SK-N-SH (cell line): ENCODE measurements at regions not wholly inside any gene's neighbourhood (a gene's known extent, or its start where the extent isn't known, plus 50 kb on each side); places are given as distances from the start of the nearest gene placed in this dataset.

Source experiments
- CTCF ChIA-PET: fragments of 300-600, 350-600 bp; formaldehyde crosslinking; extraction: SDS; loops from one replicate; lab custom pipeline; 2021; lab: Yijun Ruan, JAX
- POLR2A ChIA-PET: fragments of 350-600 bp; sonication (Branson Sonifier 250); formaldehyde crosslinking; extraction: SDS; loops from one replicate; lab custom pipeline; 2020; ENCODE audit warnings: antibody characterized with exemption, inconsistent platforms; lab: Yijun Ruan, JAX
- DNase-seq: peaks from one replicate; pipeline ENCODE4 v3.0.0; 2012
- H2AFZ ChIP-seq: fragments of 200-600 bp; sonication (generic); 2 replicates; pipeline ENCODE4 v1.8.1; 2016; ENCODE audit warnings: antibody characterized with exemption, mild to moderate bottlenecking, low read depth
- H3F3A ChIP-seq: fragments of 200-600 bp; sonication (generic); replicated peaks from 2 replicates; pipeline ENCODE3; 2016; ENCODE audit warnings: antibody characterized with exemption, mild to moderate bottlenecking; ENCODE audit not compliant: insufficient read depth
- H3K27ac ChIP-seq, 2 experiments: fragments of 200-500 bp in 1 of 2; fragments of 200-600 bp in 1 of 2; sonication (Bioruptor generic) in 1 of 2; sonication (generic), shearing (Covaris generic) in 1 of 2; 2 replicates each; pipeline versions ENCODE4 v1.5.1 to v1.6.1; 2014 to 2016; ENCODE audit warnings: low read depth in 2 of 2, inconsistent platforms in 1 of 2, low read length in 1 of 2, mild to moderate bottlenecking in 1 of 2, mixed read lengths in 1 of 2
- H3K27me3 ChIP-seq: fragments of 200-600 bp; sonication (generic), shearing (Covaris generic); 2 replicates; pipeline ENCODE4 v1.6.1; 2016; ENCODE audit warnings: mixed run types; ENCODE audit not compliant: insufficient read depth
- H3K36me3 ChIP-seq, 2 experiments: fragments of 200-500 bp in 1 of 2; fragments of 200-600 bp in 1 of 2; sonication (Bioruptor generic) in 1 of 2; sonication (generic) in 1 of 2; replicated peaks in 1 of 2; 2 replicates each; pipeline versions ENCODE3 to v1.5.1; 2014 to 2016; ENCODE audit warnings: low read length in 1 of 2, mild to moderate bottlenecking in 1 of 2; ENCODE audit not compliant: insufficient read depth in 2 of 2, control insufficient read depth in 1 of 2
- H3K4me1 ChIP-seq, 2 experiments: fragments of 200-500 bp in 1 of 2; fragments of 200-600 bp in 1 of 2; sonication (Bioruptor generic) in 1 of 2; sonication (generic), shearing (Covaris generic) in 1 of 2; 2 replicates each; pipeline versions ENCODE4 v1.5.1 to v1.6.1; 2014 to 2016; ENCODE audit warnings: low read depth in 1 of 2, low read length in 1 of 2, mixed run types in 1 of 2; ENCODE audit not compliant: insufficient read depth in 2 of 2, control insufficient read depth in 1 of 2
- H3K4me2 ChIP-seq: fragments of 200-600 bp; sonication (generic), shearing (Covaris generic); 2 replicates; pipeline ENCODE4 v1.6.1; 2017; ENCODE audit warnings: mixed run types
- H3K4me3 ChIP-seq, 2 experiments: fragments of 200-500 bp in 1 of 2; fragments of 200-600 bp in 1 of 2; sonication (Bioruptor generic) in 1 of 2; sonication (generic), shearing (Covaris generic) in 1 of 2; 2 replicates each; pipeline versions ENCODE4 v1.5.1 to v1.8.1; 2014 to 2016; ENCODE audit warnings: low read depth in 2 of 2, inconsistent platforms in 1 of 2, low read length in 1 of 2, mild to moderate bottlenecking in 1 of 2, mixed read lengths in 1 of 2, moderate library complexity in 1 of 2
- H3K79me2 ChIP-seq: fragments of 200-600 bp; sonication (generic); 2 replicates; pipeline ENCODE4 v1.8.1; 2017; ENCODE audit warnings: mild to moderate bottlenecking; ENCODE audit not compliant: insufficient read depth
- H3K9ac ChIP-seq: fragments of 200-600 bp; sonication (generic); 2 replicates; pipeline ENCODE4 v1.6.1; 2017; ENCODE audit warnings: mixed run types
- H3K9me2 ChIP-seq: fragments of 200-600 bp; sonication (generic); 2 replicates; pipeline ENCODE4 v1.6.1; 2017; ENCODE audit warnings: mixed run types
- H3K9me3 ChIP-seq: fragments of 200-600 bp; sonication (generic); 2 replicates; pipeline ENCODE4 v1.6.1; 2017; ENCODE audit warnings: mixed run types, mild to moderate bottlenecking, moderate library complexity
- H4K20me1 ChIP-seq: fragments of 200-600 bp; sonication (generic); 2 replicates; pipeline ENCODE4 v1.6.1; 2017; ENCODE audit warnings: mild to moderate bottlenecking, mixed run types; ENCODE audit not compliant: insufficient read depth
- CTCF ChIP-seq: fragments of 200-600 bp; sonication (generic); IDR thresholded peaks from 2 replicates; pipeline ENCODE4 v1.6.1; 2017; ENCODE audit warnings: antibody characterized with exemption, mild to moderate bottlenecking, moderate library complexity
- ELF1 ChIP-seq: IDR thresholded peaks from 2 replicates; pipeline ENCODE4 v1.4.0; 2012
- EZH2phosphoT487 ChIP-seq: fragments of 200-600 bp; sonication (generic); IDR thresholded peaks from 2 replicates; pipeline ENCODE4 v1.6.1; 2017; ENCODE audit warnings: low read depth, mixed run types, mild to moderate bottlenecking, antibody characterized with exemption, moderate library complexity, borderline replicate concordance
- FOXM1 ChIP-seq: IDR thresholded peaks from 2 replicates; pipeline ENCODE4 v1.4.0; 2012; ENCODE audit warnings: low read depth, mild to moderate bottlenecking
- GABPA ChIP-seq: IDR thresholded peaks from 2 replicates; pipeline ENCODE4 v1.4.0; 2012; ENCODE audit warnings: low read depth, mild to moderate bottlenecking
- MAX ChIP-seq: IDR thresholded peaks from 2 replicates; pipeline ENCODE4 v1.4.0; 2012; ENCODE audit warnings: low read depth
- MEF2A ChIP-seq: IDR thresholded peaks from 2 replicates; pipeline ENCODE4 v1.4.0; 2012; ENCODE audit warnings: low read depth, borderline replicate concordance
- NRF1 ChIP-seq: IDR thresholded peaks from 2 replicates; pipeline ENCODE4 v1.6.1; 2012; ENCODE audit warnings: low read depth, mild to moderate bottlenecking, low read length
- POLR2AphosphoS5 ChIP-seq: IDR thresholded peaks from 2 replicates; pipeline ENCODE4 v1.6.1; 2012; ENCODE audit warnings: low read depth, low read length
- RXRA ChIP-seq: IDR thresholded peaks from 2 replicates; pipeline ENCODE4 v1.4.0; 2012; ENCODE audit warnings: low read depth, mild to moderate bottlenecking, borderline replicate concordance
- TCF12 ChIP-seq: IDR thresholded peaks from 2 replicates; pipeline ENCODE4 v1.4.0; 2012
- YY1 ChIP-seq: IDR thresholded peaks from 2 replicates; pipeline ENCODE4 v1.4.0; 2012; ENCODE audit warnings: low read depth, mild to moderate bottlenecking
- WGBS: methylation state at CpG from one replicate; pipeline ENCODE4 v1.1.6; 2017; ENCODE audit warnings: low lambda C conversion rate; 5-methylcytosine and 5-hydroxymethylcytosine counted together
- TF ChIP-seq, protein P1 (sequence below): IDR thresholded peaks from 2 replicates; pipeline ENCODE4 v1.4.0; 2012; ENCODE audit warnings: low read depth, borderline replicate concordance
- TF ChIP-seq, protein P2 (sequence below): IDR thresholded peaks from 2 replicates; pipeline ENCODE4 v1.4.0; 2012; ENCODE audit warnings: low read depth, borderline replicate concordance

GRCh38 chr9:23431459-23431858, 394.6 kb downstream of the ELAVL2 start:
- H3K27me3 ChIP-seq, result no peaks in the 10 kb centered on the region
- H4K20me1 ChIP-seq, result no peaks in the 10 kb centered on the region
- ChIA-PET POLR2A (no interaction called here), CTCF (no interaction called here)
- no peak overlapping the region for H2AFZ ChIP-seq
- no peaks in the 10 kb centered on the region for H3F3A ChIP-seq
- H3K9me2 ChIP-seq, result no peaks in the 10 kb centered on the region
- WGBS, result 9% methylated on average over 5 of the region's 5 CpGs
- no peaks in the 10 kb centered on the region for H3K9me3 ChIP-seq
- no peaks in the 10 kb centered on the region for H3K4me1 ChIP-seq
- no peak overlapping the region for H3K27ac ChIP-seq
- no peak for DNase-seq
- TF ChIP-seq NRF1, result no peak
- TF ChIP-seq FOXM1, result no peak
- TF ChIP-seq TCF12, result no peak
- TF ChIP-seq POLR2AphosphoS5, result no peak
- TF ChIP-seq ELF1, result no peak
- no peak for TF ChIP-seq EZH2phosphoT487
- no peak for TF ChIP-seq MEF2A
- TF ChIP-seq RXRA, result no peak
- TF ChIP-seq, protein P1, sequence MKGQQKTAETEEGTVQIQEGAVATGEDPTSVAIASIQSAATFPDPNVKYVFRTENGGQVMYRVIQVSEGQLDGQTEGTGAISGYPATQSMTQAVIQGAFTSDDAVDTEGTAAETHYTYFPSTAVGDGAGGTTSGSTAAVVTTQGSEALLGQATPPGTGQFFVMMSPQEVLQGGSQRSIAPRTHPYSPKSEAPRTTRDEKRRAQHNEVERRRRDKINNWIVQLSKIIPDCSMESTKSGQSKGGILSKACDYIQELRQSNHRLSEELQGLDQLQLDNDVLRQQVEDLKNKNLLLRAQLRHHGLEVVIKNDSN, result no peak
- no peaks in the 10 kb centered on the region for H3K79me2 ChIP-seq
- no peak overlapping the region for H3K4me3 ChIP-seq
- H3K36me3 ChIP-seq, result no peaks in the 10 kb centered on the region
- H3K4me2 ChIP-seq, result no peak overlapping the region
- no peak overlapping the region for H3K9ac ChIP-seq

GRCh38 chr9:23434654-23435053, 391.4 kb downstream of the ELAVL2 start:
- Histone ChIP-seq H3F3A (no peaks in the 10 kb centered on the region), H3K36me3 (no peaks in the 10 kb centered on the region), H2AFZ (no peak overlapping the region), H4K20me1 (no peaks in the 10 kb centered on the region), H3K27me3 (no peaks in the 10 kb centered on the region), H3K4me3 (no peak overlapping the region), H3K9me2 (no peaks in the 10 kb centered on the region), H3K79me2 (no peaks in the 10 kb centered on the region), H3K9me3 (no peaks in the 10 kb centered on the region), H3K4me1 (no peaks in the 10 kb centered on the region), H3K9ac (no peak overlapping the region), H3K4me2 (no peak overlapping the region), H3K27ac (no peak overlapping the region)
- ChIA-PET CTCF (no interaction called here), POLR2A (no interaction called here)
- DNase-seq, result no peak
- WGBS, result 9% methylated on average over 4 of the region's 4 CpGs
- TF ChIP-seq GABPA (no peak), TCF12 (no peak), CTCF (no peak), EZH2phosphoT487 (no peak), MAX (no peak), MEF2A (no peak), YY1 (no peak), ELF1 (no peak)
- TF ChIP-seq, protein P2, sequence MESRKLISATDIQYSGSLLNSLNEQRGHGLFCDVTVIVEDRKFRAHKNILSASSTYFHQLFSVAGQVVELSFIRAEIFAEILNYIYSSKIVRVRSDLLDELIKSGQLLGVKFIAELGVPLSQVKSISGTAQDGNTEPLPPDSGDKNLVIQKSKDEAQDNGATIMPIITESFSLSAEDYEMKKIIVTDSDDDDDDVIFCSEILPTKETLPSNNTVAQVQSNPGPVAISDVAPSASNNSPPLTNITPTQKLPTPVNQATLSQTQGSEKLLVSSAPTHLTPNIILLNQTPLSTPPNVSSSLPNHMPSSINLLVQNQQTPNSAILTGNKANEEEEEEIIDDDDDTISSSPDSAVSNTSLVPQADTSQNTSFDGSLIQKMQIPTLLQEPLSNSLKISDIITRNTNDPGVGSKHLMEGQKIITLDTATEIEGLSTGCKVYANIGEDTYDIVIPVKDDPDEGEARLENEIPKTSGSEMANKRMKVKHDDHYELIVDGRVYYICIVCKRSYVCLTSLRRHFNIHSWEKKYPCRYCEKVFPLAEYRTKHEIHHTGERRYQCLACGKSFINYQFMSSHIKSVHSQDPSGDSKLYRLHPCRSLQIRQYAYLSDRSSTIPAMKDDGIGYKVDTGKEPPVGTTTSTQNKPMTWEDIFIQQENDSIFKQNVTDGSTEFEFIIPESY, result no peak
